Muscle of leg (tissue), 3 donors: ENCODE measurements at regions not wholly inside any gene's neighbourhood (a gene's known extent, or its start where the extent isn't known, plus 50 kb on each side); places are given as distances from the start of the nearest gene placed in this dataset.
A peak's percentile ranks its signal among the peaks of the same experiment; 100 is the strongest.
"Not testable (repeated sequence)": the region's sequence is repeated elsewhere in the genome, so short reads cannot be mapped to it uniquely, and the experiment has no call there.

Experiments
- DNase-seq: peaks from one replicate; pipeline ENCODE4 v3.0.0; 2013
- H3K27ac ChIP-seq: one replicate; pipeline ENCODE4 v1.5.1; 2013; ENCODE audit warnings: mild to moderate bottlenecking, low read length, control low read depth
- H3K27me3 ChIP-seq: one replicate; pipeline ENCODE4 v1.6.1; 2013; ENCODE audit warnings: low read length; ENCODE audit not compliant: control insufficient read depth, insufficient read depth
- H3K36me3 ChIP-seq: one replicate; pipeline ENCODE4 v1.6.1; 2013; ENCODE audit warnings: low read length; ENCODE audit not compliant: control insufficient read depth, insufficient read depth
- H3K4me1 ChIP-seq: one replicate; pipeline ENCODE4 v1.6.1; 2013; ENCODE audit warnings: low read length; ENCODE audit not compliant: control insufficient read depth, insufficient read depth
- H3K4me3 ChIP-seq: one replicate; pipeline ENCODE4 v1.5.1; 2013; ENCODE audit warnings: low read length, control low read depth
- H3K9me3 ChIP-seq: replicated peaks from 2 replicates; pipeline ENCODE4 v1.6.1; 2013; ENCODE audit warnings: low read depth, low read length; ENCODE audit not compliant: control insufficient read depth
- WGBS: methylation state at CpG from one replicate; pipeline ENCODE4 v1.1.5; 2013; ENCODE audit warnings: missing lambda C conversion rate; ENCODE audit not compliant: insufficient coverage; 5-methylcytosine and 5-hydroxymethylcytosine counted together

DNA sequence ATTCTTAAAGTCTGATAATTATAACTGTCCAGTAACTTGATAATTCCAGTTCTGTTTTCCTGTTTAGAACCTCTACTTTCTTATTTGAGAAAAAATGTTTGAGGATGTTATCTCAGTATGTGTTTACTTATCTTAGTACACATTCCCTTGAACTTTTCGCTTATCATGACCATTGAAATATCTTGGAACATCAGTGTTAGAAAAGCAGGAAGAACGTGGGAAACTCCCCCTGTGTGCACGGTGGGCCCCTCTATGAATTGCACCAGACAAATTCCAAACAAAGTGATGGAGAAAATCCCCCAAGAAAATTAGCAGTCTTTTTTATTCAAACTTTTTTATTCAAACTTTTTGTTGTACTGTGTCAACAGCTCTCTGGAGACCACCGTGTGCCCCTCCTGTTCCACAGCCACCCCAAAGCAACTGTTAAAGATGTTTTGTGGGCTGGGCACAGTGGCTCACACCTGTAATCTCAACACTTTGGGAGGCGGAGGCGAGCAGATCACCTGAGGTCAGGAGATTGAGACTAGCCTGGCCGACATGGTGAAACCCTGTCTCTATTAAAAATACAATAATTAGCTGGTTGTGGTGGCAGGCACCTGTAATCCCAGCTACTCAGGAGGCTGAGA lies 78.3 kb upstream of the PEG3 start:
- WGBS = 100% methylated on average over 1 of the region's 7 CpGs
- H3K4me1 ChIP-seq = peaks cover 8% of the 10 kb centered on the region
- no peak for DNase-seq
- no peak overlapping the region for H3K4me3 ChIP-seq
- H3K27me3 ChIP-seq = no peaks in the 10 kb centered on the region
- no peaks in the 10 kb centered on the region for H3K36me3 ChIP-seq
- H3K9me3 ChIP-seq = peaks cover 2% of the 10 kb centered on the region
- H3K27ac ChIP-seq = peak overlapping the region; percentile 49

DNA sequence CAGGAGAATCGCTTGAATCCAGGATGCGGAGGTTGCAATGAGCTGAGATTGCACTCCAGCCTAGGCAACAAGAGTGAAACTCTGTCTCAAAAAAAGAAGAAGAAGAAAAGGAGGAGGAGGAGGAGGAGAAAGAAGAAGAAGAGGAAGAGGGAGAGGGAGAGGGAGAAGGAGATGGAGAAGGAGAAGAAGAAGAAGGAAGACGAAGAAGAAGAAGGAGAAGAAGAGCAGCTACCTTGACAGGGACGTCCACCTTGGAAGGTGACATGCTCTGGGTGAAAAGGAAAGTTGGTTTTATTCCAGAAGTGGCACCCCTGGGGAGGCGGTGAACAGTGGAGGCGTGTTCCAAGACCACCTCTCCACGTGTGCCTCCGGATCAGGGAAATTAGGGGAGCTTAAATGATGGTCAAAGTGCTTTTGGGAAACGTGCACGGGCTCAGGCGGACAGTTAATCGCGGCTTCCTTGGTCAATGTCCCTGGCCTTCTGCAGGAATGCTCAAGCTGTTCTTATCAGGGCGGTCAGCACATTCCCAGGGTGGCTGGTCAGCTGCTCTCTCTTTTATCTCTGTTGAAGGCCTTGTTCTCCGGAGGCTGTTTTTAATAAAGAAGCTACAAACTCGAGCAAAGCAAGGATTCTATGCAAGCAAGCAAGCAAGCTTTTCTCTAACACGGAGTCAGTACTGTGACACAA lies 78.9 kb upstream of the PEG3 start:
- DNase-seq = no peak
- Histone ChIP-seq H3K4me1 (peaks cover 8% of the 10 kb centered on the region), H3K27me3 (no peaks in the 10 kb centered on the region), H3K9me3 (peaks cover 2% of the 10 kb centered on the region), H3K36me3 (no peaks in the 10 kb centered on the region), H3K27ac (no peak overlapping the region), H3K4me3 (no peak overlapping the region)
- 60% methylated on average over 17 of the region's 17 CpGs for WGBS

DNA sequence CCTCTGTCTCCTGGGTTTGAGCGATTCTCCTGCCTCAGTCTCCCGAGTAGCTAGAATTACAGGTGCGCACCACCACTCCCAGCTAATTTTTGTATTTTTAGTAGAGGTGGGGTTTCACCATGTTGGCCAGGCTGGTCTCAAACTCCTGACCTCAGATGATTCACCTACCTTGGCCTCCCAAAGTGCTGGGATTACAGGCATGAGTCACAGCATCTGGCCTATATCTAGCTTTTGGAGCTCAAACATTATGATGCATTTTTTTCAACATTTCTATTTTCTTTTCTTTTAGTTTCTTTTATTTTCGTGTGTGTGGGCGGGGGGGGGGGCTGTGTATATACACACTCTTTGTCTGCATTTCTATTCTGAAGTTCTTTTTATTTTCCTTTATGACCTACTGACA lies 85.6 kb upstream of the PEG3 start:
- H3K4me1 ChIP-seq, H3K36me3 ChIP-seq, H3K4me3 ChIP-seq, H3K27me3 ChIP-seq, H3K9me3 ChIP-seq, H3K27ac ChIP-seq, DNase-seq: not testable (repeated sequence)
- no CpG with 5 or more reads among the region's 5 CpGs for WGBS

DNA sequence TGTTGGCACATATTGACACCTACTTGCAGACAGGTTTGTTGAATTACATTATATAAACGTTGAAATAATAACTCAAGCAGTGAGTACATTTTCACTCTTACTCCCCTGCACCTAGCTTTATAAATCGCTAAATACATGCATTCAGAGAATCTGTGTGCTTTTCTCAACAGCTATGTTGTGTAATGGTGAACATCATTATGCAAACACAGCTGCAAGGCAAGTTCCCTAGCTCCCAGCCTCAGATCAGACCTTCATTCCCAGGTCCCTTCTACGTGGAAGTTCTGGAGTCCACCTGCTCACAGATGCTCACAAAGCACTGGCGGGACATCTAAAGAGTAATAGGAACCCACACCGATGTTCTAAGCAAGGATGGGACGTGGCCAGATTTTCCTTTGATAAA lies 86.8 kb upstream of the PEG3 start:
- Histone ChIP-seq H3K27ac (no peak overlapping the region), H3K36me3 (no peaks in the 10 kb centered on the region), H3K4me1 (no peaks in the 10 kb centered on the region), H3K27me3 (no peaks in the 10 kb centered on the region), H3K4me3 (no peak overlapping the region), H3K9me3 (peaks cover 2% of the 10 kb centered on the region)
- DNase-seq = no peak
- no CpG with 5 or more reads among the region's 6 CpGs for WGBS

DNA sequence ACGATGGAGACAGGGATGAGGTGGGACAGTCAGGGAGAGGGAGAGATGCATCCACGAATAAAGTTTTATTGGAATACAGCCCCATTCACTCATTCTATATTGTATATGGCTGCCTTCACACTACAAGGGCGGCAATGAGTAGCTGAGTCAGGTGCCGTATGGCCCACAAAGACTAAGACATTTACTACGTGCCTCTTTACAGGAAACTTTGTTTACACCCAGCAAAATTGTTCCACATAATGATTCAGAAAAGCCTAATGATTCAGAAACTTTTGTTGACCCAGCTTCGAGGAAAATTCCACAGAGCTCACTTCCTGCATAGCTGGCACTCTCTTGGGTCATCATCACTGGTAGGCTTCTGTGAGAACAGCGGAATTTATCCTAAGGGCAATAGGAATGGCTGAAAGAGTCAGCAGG lies 87.3 kb upstream of the PEG3 start:
- 85% methylated on average over 5 of the region's 7 CpGs for WGBS
- Histone ChIP-seq H3K36me3 (no peaks in the 10 kb centered on the region), H3K27ac (no peak overlapping the region), H3K4me3 (no peak overlapping the region), H3K4me1 (no peaks in the 10 kb centered on the region), H3K9me3 (peaks cover 2% of the 10 kb centered on the region), H3K27me3 (no peaks in the 10 kb centered on the region)
- no peak for DNase-seq

DNA sequence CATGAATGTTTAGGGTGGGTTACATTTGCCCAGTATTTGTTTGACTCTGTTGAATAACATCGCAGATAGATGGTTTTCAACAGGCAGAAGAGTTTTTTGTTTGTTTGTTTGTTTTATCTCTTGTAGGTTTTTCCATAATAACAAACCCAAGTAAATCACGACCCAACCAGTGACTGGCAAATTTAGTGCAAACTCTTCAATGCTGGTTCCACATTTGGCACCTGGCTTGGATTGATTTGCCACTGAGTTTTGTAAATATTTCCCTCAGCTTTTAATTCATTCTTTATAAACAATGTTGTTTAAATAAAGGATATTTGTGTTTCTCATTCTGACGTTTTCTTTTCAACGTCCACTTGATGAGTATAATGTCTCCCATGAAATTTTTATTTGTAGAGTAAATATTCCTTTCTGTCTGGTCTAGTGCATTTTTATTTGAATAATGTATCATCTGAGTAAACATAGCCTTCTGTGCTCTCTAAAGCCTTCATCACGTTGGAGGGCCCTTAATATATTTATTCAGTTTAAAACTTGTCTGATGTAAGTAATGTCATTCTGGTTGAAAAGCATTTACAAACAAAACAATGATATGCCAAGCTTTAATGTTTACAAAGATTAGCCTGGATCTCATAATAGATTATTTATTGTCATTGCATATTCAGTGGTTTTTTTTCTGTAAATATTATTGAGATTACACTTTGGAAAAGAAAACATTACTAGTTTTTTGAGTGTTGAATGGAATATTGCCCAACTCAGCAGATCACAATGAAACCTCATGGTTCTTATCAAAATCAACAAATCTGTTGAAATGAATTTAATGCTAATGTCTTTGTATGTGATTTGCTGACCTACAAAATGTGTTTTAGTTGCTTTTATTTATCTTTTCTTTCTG lies 90.4 kb upstream of the PEG3 start:
- no peaks in the 10 kb centered on the region for H3K36me3 ChIP-seq
- WGBS = no CpG with 5 or more reads among the region's 5 CpGs

DNA sequence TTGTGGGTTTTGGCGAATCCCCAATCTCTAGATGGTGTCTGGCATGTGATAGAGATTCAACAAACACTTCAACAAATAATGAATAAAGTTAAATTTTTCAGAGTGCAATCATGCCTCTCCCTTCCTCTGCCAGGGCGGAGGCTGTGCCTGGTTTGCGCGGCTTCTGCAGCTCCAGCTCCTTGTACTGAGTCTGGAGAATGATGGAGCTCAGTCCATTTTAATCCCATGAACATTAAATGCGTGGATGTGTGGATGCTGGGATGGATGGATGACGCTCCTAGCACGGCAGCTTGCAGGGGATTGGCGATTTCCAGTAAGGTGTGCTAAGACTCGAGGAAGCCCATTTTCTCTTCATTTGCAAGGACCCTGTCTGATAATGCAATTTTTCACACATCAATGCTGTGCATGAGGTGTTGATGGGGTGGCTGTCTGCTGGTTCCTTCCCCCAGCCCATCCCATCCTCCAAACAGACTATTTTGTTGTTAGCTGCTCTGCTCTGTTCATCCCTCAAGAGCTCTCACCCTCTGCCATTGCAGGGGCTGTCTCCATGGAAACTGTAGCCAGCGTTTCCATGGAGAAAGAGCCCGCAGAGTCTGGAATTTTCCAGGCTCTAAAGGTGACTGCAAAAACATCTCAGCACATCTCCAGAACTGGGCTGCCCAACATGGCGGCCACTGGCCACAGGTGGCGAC lies 92.6 kb upstream of the PEG3 start:
- no peaks in the 10 kb centered on the region for H3K27me3 ChIP-seq
- H3K27ac ChIP-seq = no peak overlapping the region
- no peaks in the 10 kb centered on the region for H3K9me3 ChIP-seq
- DNase-seq = no peak
- WGBS = 19% methylated on average over 2 of the region's 13 CpGs
- H3K4me1 ChIP-seq = no peaks in the 10 kb centered on the region
- H3K36me3 ChIP-seq = no peaks in the 10 kb centered on the region
- no peak overlapping the region for H3K4me3 ChIP-seq

More for the DNA sequence above, 90.4 kb upstream of the PEG3 start:
- DNase-seq = no peak
- Histone ChIP-seq H3K27me3 (no peaks in the 10 kb centered on the region), H3K4me3 (no peak overlapping the region), H3K9me3 (no peaks in the 10 kb centered on the region), H3K27ac (no peak overlapping the region), H3K4me1 (no peaks in the 10 kb centered on the region)

DNA sequence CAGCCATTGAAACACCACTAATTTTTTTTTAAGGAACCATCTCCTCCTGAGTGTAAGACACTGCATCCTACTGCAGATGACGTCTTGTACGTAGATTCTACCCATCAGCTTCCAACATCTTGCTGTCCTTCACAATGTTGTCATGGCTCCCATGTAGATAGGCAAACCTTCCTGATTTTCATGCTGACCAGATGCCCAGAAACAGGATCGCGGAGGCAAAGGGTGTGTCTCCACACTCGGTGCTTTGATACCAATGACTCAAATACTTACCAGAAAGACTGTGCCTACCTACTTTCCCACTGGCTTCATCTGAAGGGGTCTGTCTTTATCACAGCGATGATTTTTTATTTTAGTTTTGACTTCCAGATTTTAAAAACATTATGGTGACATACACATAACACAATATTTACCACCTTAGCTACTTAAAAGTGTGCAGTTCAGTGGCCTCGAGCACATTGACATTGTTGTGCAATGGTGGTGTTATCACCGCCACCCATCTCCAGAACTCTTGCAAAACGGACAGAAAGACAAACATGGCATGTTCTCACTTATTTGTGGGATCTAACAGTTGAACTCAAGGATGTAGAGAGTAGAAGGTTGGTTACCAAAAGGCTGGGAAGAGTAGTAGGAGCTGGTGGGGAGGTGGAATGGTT lies 94.0 kb upstream of the PEG3 start:
- H3K9me3 ChIP-seq = no peaks in the 10 kb centered on the region

DNA sequence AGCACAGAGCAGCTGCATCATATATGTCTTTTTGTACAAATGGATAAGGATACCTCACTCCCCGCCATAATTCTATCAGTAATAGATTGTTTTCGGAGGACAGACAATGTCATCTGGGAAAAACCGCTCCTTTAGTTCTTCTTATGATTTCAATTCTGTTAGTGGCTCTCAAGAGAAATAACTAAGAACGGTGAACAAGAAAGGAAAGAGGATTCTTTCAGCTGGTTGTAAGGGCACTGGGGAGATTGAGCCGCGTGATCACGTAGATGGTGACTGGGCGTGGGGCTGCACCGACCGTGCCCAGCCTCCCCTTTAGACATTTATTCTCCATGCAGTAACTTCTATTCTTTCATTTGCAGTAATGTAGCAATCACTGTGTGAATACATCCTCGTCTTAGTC lies 99.4 kb upstream of the PEG3 start:
- DNase-seq = no peak
- WGBS = 83% methylated on average over 2 of the region's 11 CpGs
- H3K4me3 ChIP-seq = no peak overlapping the region
- H3K4me1 ChIP-seq = no peaks in the 10 kb centered on the region
- H3K27ac ChIP-seq = no peak overlapping the region
- no peaks in the 10 kb centered on the region for H3K36me3 ChIP-seq
- no peaks in the 10 kb centered on the region for H3K9me3 ChIP-seq
- H3K27me3 ChIP-seq = no peaks in the 10 kb centered on the region

More for the DNA sequence above, 94.0 kb upstream of the PEG3 start:
- DNase-seq = no peak
- no peak overlapping the region for H3K27ac ChIP-seq
- WGBS = 87% methylated on average over 5 of the region's 9 CpGs
- no peaks in the 10 kb centered on the region for H3K27me3 ChIP-seq
- no peaks in the 10 kb centered on the region for H3K36me3 ChIP-seq
- no peaks in the 10 kb centered on the region for H3K4me1 ChIP-seq
- no peak overlapping the region for H3K4me3 ChIP-seq
